GM12874 (cell line): ENCODE measurements at regions not wholly inside any gene's neighbourhood (a gene's known extent, or its start where the extent isn't known, plus 50 kb on each side); places are given as distances from the start of the nearest gene placed in this dataset.

Experiments
- TF ChIP-seq, protein P1 (sequence below): IDR thresholded peaks from 2 replicates; pipeline ENCODE4 v1.5.1; 2011; ENCODE audit warnings: low read depth, mild to moderate bottlenecking, control low read depth, low read length, moderate library complexity; ENCODE audit not compliant: insufficient read depth

DNA sequence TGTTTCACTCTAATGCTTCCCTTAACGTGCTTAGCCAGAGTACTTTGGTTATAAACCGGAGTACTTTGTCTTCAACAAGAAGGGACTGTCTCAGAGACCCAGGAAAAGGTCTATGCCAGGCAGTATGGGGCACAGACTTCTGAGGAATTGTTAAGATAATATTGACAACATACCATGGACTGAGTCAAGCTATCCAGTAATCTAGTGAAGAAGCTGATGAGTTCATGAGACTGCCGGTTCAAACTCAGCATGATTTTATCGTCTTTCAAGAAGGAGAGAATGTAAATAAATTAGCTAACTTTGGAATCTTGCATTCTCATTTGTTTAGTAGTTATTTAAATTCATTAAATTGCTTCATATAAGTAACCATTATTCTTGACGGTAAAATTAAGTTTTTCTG lies 546.1 kb downstream of the PPP4R3C start:
- TF ChIP-seq, protein P1, sequence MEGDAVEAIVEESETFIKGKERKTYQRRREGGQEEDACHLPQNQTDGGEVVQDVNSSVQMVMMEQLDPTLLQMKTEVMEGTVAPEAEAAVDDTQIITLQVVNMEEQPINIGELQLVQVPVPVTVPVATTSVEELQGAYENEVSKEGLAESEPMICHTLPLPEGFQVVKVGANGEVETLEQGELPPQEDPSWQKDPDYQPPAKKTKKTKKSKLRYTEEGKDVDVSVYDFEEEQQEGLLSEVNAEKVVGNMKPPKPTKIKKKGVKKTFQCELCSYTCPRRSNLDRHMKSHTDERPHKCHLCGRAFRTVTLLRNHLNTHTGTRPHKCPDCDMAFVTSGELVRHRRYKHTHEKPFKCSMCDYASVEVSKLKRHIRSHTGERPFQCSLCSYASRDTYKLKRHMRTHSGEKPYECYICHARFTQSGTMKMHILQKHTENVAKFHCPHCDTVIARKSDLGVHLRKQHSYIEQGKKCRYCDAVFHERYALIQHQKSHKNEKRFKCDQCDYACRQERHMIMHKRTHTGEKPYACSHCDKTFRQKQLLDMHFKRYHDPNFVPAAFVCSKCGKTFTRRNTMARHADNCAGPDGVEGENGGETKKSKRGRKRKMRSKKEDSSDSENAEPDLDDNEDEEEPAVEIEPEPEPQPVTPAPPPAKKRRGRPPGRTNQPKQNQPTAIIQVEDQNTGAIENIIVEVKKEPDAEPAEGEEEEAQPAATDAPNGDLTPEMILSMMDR: no peak

DNA sequence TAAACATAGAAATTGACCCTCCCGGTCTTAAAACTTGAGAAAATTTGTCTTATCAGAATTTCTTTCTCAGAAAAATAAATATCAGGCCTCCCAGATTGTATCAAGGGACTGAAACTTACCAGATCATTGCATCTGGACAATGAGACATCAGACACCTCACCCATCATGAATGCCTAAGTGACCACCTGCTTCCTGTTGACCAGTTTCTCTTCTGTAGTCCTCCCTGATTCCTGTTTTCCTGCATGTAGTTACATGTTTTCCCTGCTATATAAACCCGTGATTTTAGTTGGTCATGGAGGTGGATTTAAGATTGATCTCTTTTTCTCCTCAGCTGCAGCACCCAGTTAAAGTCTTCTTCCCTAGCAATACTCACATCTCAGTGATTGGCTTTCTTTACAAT lies 548.1 kb downstream of the PPP4R3C start:
- TF ChIP-seq, protein P1: no peak

DNA sequence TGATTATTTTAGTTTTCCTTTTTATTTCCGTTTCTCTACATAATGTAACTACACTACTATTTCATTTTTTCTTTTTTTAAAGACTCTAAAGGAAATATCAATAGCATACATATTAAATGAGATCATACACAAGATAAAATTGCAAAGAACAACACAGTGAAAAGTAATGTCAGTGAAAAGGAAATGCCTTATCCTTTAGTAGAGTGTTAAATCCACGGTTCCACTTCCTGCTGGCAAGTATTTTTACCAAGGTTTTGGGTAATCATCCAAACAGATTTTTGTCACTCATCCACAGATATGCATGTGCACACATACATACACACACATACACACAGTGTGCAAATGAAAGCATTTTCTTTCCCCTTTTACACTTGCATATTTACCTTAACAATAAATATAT lies 548.9 kb downstream of the PPP4R3C start:
- TF ChIP-seq, protein P1: no peak

DNA sequence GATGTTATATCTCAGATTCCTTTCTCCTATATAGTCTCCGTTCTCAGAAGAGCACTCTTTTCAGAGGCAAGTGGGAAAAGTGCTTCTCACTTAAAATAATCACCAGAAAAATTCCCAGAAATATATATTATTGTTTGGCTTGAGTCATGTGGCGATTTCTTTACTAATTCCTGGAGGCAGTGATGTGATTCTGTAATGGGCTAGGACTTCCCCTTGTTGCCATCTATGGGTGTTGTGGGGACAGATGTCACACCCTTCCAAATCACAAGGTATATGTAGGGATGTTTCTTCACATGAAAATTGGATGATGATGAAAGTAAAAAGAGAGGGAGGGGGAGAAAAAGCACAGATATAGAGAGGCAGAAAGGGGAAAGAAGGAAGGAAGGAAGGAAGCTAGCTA lies 553.4 kb downstream of the PPP4R3C start:
- TF ChIP-seq, protein P1: no peak

DNA sequence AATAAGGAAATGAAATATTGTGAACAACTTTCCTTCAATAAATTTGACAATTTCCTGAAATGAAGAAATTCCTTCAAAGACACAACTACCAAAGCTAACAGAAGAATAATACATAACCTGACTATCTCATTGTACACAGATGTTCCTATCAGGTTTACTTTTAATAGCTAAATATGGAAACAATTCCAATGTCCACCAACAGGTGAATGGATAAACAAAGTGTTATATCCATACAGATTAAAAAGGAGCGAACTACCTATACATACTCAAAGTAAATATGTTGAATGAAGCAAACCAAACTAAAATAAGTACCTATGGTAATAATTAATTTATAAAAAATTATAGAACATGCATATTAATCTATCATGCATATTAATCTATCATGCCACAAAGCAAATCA lies 554.9 kb downstream of the PPP4R3C start:
- TF ChIP-seq, protein P1: no peak

DNA sequence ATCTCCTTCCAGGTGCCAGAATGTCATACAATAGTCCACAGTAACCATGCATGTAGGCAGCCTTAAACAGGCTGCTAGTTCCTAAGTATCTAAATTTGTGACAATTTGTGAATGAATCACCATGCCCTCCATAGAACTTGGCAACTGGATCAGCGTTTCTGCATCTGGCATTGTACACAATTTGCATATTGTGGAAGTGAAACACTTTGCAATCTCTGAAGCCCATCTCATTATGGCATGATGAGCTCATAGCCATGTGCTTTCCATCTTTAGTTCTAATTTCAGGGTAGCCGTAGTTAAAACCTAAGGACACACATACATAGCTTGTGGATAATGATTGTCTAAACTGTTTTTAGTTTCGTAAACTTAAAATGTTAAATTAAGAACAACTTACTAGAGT lies 573.6 kb downstream of the PPP4R3C start:
- TF ChIP-seq, protein P1: no peak

DNA sequence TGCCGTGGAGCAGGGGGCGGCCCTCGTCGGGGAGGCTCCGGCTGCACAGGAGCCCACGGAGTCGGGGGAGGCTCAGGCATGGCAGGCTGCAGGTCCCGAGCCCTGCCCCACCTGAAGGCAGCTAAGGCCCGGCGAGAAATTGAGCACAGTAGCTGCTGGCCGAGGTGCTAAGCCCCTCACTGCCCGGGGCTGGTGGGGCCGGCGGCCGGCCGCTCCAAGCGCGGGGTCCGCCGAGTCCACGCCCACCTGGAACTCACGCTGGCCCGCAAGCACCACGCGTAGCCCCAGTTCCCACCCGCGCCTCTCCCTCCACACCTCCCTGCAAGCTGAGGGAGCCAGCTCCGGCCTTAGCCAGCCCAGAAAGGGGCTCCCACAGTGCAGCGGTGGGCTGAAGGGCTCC lies 589.4 kb downstream of the PPP4R3C start:
- TF ChIP-seq, protein P1: no peak

DNA sequence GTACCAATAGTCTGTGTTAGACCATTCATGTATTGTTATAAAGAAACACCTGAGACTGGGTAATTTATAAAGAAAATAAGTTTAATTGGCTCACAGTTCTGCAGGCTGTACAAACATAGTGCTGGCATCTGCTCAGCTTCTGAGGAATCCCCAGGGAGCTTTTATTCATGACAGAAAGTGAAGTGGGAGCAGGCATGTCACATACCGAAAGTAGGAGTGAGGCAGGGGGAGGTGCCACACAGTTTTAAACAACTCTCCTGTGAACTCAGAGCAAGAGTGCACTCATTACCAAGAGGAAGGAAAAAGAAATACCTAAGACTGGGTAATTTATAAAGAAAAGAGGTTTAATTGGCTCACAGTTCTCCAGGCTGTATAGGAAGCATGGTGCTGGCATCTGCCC lies 591.2 kb downstream of the PPP4R3C start:
- TF ChIP-seq, protein P1: no peak
